Suppressor macrophage treated with lipopolysaccharide for 4 hours (primary cell): ENCODE measurements at regions not wholly inside any gene's neighbourhood (a gene's known extent, or its start where the extent isn't known, plus 50 kb on each side); places are given as distances from the start of the nearest gene placed in this dataset.
"Not testable (repeated sequence)": the region's sequence is repeated elsewhere in the genome, so short reads cannot be mapped to it uniquely, and the experiment has no call there.

Source experiments
- DNase-seq: peaks from one replicate; pipeline ENCODE4 v3.0.0-alpha.2; 2020

GRCh38 chr13:24997367-24997967 is 98.5 kb upstream of the PABPC3 start:
- peak; percentile 63 for DNase-seq

GRCh38 chr13:24998433-24998832 is 97.5 kb upstream of the PABPC3 start:
- no peak for DNase-seq

GRCh38 chr13:25001476-25002206 is 94.3 kb upstream of the PABPC3 start:
- DNase-seq = no peak

GRCh38 chr13:25002311-25002710 is 93.6 kb upstream of the PABPC3 start:
- not testable (repeated sequence) for DNase-seq

GRCh38 chr13:25004489-25004888 is 91.4 kb upstream of the PABPC3 start:
- not testable (repeated sequence) for DNase-seq

GRCh38 chr13:25005050-25005497 is 90.9 kb upstream of the PABPC3 start:
- DNase-seq = peak; percentile 19

- DNase-seq = not testable (repeated sequence)
These were observed 88.5 kb upstream of the PABPC3 start for GRCh38 chr13:25007389-25007788.

- DNase-seq = not testable (repeated sequence)
These were observed 81.5 kb upstream of the PABPC3 start for GRCh38 chr13:25014398-25014973.

GRCh38 chr13:25017176-25017575 is 78.8 kb upstream of the PABPC3 start:
- not testable (repeated sequence) for DNase-seq

GRCh38 chr13:25017808-25018728 is 77.9 kb upstream of the PABPC3 start:
- DNase-seq = not testable (repeated sequence)

GRCh38 chr13:25018729-25019115 is 77.2 kb upstream of the PABPC3 start:
- DNase-seq = no peak

GRCh38 chr13:25019741-25020140 is 76.2 kb upstream of the PABPC3 start:
- not testable (repeated sequence) for DNase-seq

- no peak for DNase-seq
These were observed 71.8 kb upstream of the PABPC3 start for GRCh38 chr13:25024175-25024574.

GRCh38 chr13:25032160-25032559 is 63.8 kb upstream of the PABPC3 start:
- DNase-seq = no peak

GRCh38 chr13:25034173-25034572 is 61.8 kb upstream of the PABPC3 start:
- DNase-seq = no peak

GRCh38 chr13:25037057-25037813 is 58.7 kb upstream of the PABPC3 start:
- peak; percentile 67 for DNase-seq

GRCh38 chr13:25042151-25042865 is 53.6 kb upstream of the PABPC3 start:
- no peak for DNase-seq

GRCh38 chr13:25044071-25044470 is 51.9 kb upstream of the PABPC3 start:
- no peak for DNase-seq
